GM23338 (cell line): ENCODE measurements at regions not wholly inside any gene's neighbourhood (a gene's known extent, or its start where the extent isn't known, plus 50 kb on each side); places are given as distances from the start of the nearest gene placed in this dataset.

Experiments used
- ATAC-seq: fragments of 200-7000 bp; cut with Tn5 transposase; 3 replicates; pipeline ENCODE4 v1.9.1; 2020
- DNase-seq: peaks from one replicate; pipeline ENCODE4 v3.0.0-alpha.2; 2015; ENCODE audit warnings: low spot score
- H2AFZ ChIP-seq: fragments of 200-600 bp; sonication (generic); 2 replicates; pipeline ENCODE4 v1.8.0; 2016; ENCODE audit warnings: antibody characterized with exemption, mild to moderate bottlenecking, moderate library complexity
- H3F3A ChIP-seq: fragments of 200-600 bp; sonication (generic); replicated peaks from 2 replicates; pipeline ENCODE4 v1.8.0; 2017; ENCODE audit warnings: antibody characterized with exemption, mixed run types, low read depth
- H3K27ac ChIP-seq: fragments of 200-600 bp; sonication (generic); 2 replicates; pipeline ENCODE4 v1.6.1; 2016; ENCODE audit warnings: low read depth
- H3K27me3 ChIP-seq: fragments of 200-600 bp; sonication (generic); 2 replicates; pipeline ENCODE4 v1.8.0; 2016; ENCODE audit warnings: mild to moderate bottlenecking, mixed run types, moderate library complexity; ENCODE audit not compliant: insufficient read depth
- H3K36me3 ChIP-seq: fragments of 200-600 bp; sonication (generic); 2 replicates; pipeline ENCODE4 v1.8.0; 2016; ENCODE audit warnings: mild to moderate bottlenecking; ENCODE audit not compliant: insufficient read depth
- H3K4me1 ChIP-seq: fragments of 200-600 bp; sonication (generic); 2 replicates; pipeline ENCODE4 v1.8.0; 2016; ENCODE audit warnings: mild to moderate bottlenecking, moderate library complexity; ENCODE audit not compliant: insufficient read depth
- H3K4me2 ChIP-seq: fragments of 200-600 bp; sonication (generic); 2 replicates; pipeline ENCODE4 v1.7.1; 2017; ENCODE audit warnings: mixed run types
- H3K4me3 ChIP-seq: fragments of 200-600 bp; sonication (generic); 2 replicates; pipeline ENCODE4 v1.6.1; 2016; ENCODE audit warnings: mixed run types
- H3K79me2 ChIP-seq: fragments of 200-600 bp; sonication (generic); replicated peaks from 2 replicates; pipeline ENCODE4 v1.8.0; 2017; ENCODE audit warnings: mild to moderate bottlenecking; ENCODE audit not compliant: insufficient read depth
- H3K9me2 ChIP-seq: fragments of 200-600 bp; sonication (generic); 2 replicates; pipeline ENCODE4 v1.8.0; 2017; ENCODE audit not compliant: insufficient read depth
- H4K20me1 ChIP-seq: fragments of 200-600 bp; sonication (generic); replicated peaks from 2 replicates; pipeline ENCODE4 v1.8.0; 2017; ENCODE audit warnings: mild to moderate bottlenecking; ENCODE audit not compliant: insufficient read depth
- H3K27ac Mint-ChIP-seq: 2 replicates; pipeline ENCODE4 v1.8.0; 2020; ENCODE audit warnings: inconsistent platforms, mild to moderate bottlenecking, moderate library complexity, mixed read lengths
- H3K27me3 Mint-ChIP-seq: 3 replicates; pipeline ENCODE4 v1.8.0; 2022; ENCODE audit warnings: low read depth, mild to moderate bottlenecking, moderate library complexity, mixed read lengths, inconsistent platforms; ENCODE audit not compliant: insufficient read depth, poor library complexity
- H3K36me3 Mint-ChIP-seq: 3 replicates; pipeline ENCODE4 v1.8.0; 2021; ENCODE audit warnings: low read depth, mild to moderate bottlenecking, inconsistent platforms, moderate library complexity, mixed read lengths
- H3K4me1 Mint-ChIP-seq: 3 replicates; pipeline ENCODE4 v1.8.0; 2020; ENCODE audit warnings: mild to moderate bottlenecking, inconsistent platforms, mixed read lengths
- H3K4me3 Mint-ChIP-seq: 3 replicates; pipeline ENCODE4 v1.8.0; 2021; ENCODE audit warnings: moderate library complexity, mild to moderate bottlenecking, inconsistent platforms, mixed read lengths
- H3K9me3 Mint-ChIP-seq: 3 replicates; pipeline ENCODE4 v1.8.0; 2020; ENCODE audit warnings: moderate library complexity, mild to moderate bottlenecking, inconsistent platforms, mixed read lengths
- CREB1 ChIP-seq: fragments of 250-450 bp; sonication (Bioruptor Pico); IDR thresholded peaks from 2 replicates; pipeline ENCODE4 v1.5.0; 2020; ENCODE audit warnings: low read depth, mild to moderate bottlenecking, moderate library complexity
- EZH2 ChIP-seq: fragments of 200-600 bp; sonication (generic); IDR thresholded peaks from one replicate; pipeline ENCODE4 v1.8.0; 2017; ENCODE audit warnings: antibody characterized with exemption, mild to moderate bottlenecking, low read depth; ENCODE audit not compliant: unreplicated experiment
- EZH2phosphoT487 ChIP-seq: fragments of 200-600 bp; sonication (generic); IDR thresholded peaks from one replicate; pipeline ENCODE4 v1.8.1; 2018; ENCODE audit warnings: antibody characterized with exemption; ENCODE audit not compliant: unreplicated experiment
- JUNB ChIP-seq: IDR thresholded peaks from one replicate; pipeline ENCODE4 v1.6.1; 2016; ENCODE audit warnings: antibody characterized with exemption; ENCODE audit not compliant: unreplicated experiment
- NANOG ChIP-seq: IDR thresholded peaks from 2 replicates; pipeline ENCODE4 v1.6.1; 2016; ENCODE audit warnings: antibody characterized with exemption, borderline replicate concordance
- POLR2AphosphoS5 ChIP-seq: IDR thresholded peaks from 2 replicates; pipeline ENCODE4 v1.6.1; 2016; ENCODE audit warnings: antibody characterized with exemption, low read depth
- STAT1 ChIP-seq: IDR thresholded peaks from one replicate; pipeline ENCODE4 v1.6.1; 2016; ENCODE audit warnings: antibody characterized with exemption; ENCODE audit not compliant: unreplicated experiment
- ZNF114 ChIP-seq: fragments of 250-450 bp; sonication (Bioruptor Pico); IDR thresholded peaks from 2 replicates; pipeline ENCODE4 v1.5.0; 2020; ENCODE audit warnings: mild to moderate bottlenecking, moderate library complexity
- ZNF331 ChIP-seq: fragments of 250-450 bp; sonication (Bioruptor Pico); IDR thresholded peaks from 2 replicates; pipeline ENCODE4 v1.5.0; 2020; ENCODE audit warnings: low read depth, mild to moderate bottlenecking, moderate library complexity
- TF ChIP-seq, protein P1 (sequence below): fragments of 250-450 bp; sonication (Bioruptor Pico); IDR thresholded peaks from 2 replicates; pipeline ENCODE4 v1.5.0; 2020; ENCODE audit warnings: mild to moderate bottlenecking, moderate library complexity
- TF ChIP-seq, protein P2 (sequence below): IDR thresholded peaks from 2 replicates; pipeline ENCODE4 v1.6.1; 2016; ENCODE audit warnings: antibody characterized with exemption
- TF ChIP-seq, protein P3 (sequence below): IDR thresholded peaks from one replicate; pipeline ENCODE4 v1.6.1; 2018; ENCODE audit warnings: antibody characterized with exemption; ENCODE audit not compliant: unreplicated experiment
- TF ChIP-seq, protein P4 (sequence below), 2 experiments: fragments of 200-600 bp in 1 of 2; sonication (generic) in 1 of 2; conservative IDR thresholded peaks; 2 replicates each; pipeline versions ENCODE4 v1.5.1 to v1.6.1; 2016 to 2017; ENCODE audit warnings: antibody characterized with exemption in 2 of 2, low read depth in 2 of 2, mild to moderate bottlenecking in 2 of 2, moderate library complexity in 1 of 2

DNA sequence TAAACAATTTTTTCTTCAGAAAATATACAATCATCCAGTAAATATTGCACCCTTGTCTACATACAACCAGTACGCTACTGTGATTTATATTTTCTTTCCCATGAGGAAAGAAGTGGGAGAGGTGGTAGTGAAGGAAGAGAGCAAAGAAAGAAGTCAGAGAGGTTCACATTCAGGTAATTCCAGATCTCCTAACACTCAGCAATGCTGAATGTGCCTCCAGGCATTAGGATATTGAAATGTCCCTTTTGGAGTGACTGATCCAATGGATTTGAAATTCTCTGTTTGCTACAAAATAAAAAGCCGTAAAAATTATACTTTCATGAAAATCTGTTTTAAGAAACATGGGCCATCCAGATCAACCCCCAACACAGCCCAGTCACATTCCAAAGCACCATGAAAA lies 211.9 kb upstream of the NR3C2 start:
- no peaks in the 10 kb centered on the region for H3K4me1 ChIP-seq
- no peak overlapping the region for H3K4me3 ChIP-seq
- ATAC-seq (no peak), DNase-seq (no peak)
- H2AFZ ChIP-seq = no peak overlapping the region; the same call in 1 of the 2 replicates
- Mint-ChIP-seq H3K27me3 (peaks cover 3% of the 10 kb centered on the region), H3K36me3 (no peaks in the 10 kb centered on the region), H3K4me3 (no peak overlapping the region), H3K9me3 (no peaks in the 10 kb centered on the region), H3K27ac (no peak overlapping the region), H3K4me1 (peaks cover 8% of the 10 kb centered on the region; the same call in 2 of the 3 replicates)
- TF ChIP-seq NANOG (no peak), EZH2phosphoT487 (no peak), POLR2AphosphoS5 (no peak), ZNF331 (CRISPR knock-in tag) (no peak), CREB1 (CRISPR knock-in tag) (no peak), JUNB (no peak), ZNF114 (CRISPR knock-in tag) (no peak), EZH2 (no peak), STAT1 (no peak)
- TF ChIP-seq, protein P1, sequence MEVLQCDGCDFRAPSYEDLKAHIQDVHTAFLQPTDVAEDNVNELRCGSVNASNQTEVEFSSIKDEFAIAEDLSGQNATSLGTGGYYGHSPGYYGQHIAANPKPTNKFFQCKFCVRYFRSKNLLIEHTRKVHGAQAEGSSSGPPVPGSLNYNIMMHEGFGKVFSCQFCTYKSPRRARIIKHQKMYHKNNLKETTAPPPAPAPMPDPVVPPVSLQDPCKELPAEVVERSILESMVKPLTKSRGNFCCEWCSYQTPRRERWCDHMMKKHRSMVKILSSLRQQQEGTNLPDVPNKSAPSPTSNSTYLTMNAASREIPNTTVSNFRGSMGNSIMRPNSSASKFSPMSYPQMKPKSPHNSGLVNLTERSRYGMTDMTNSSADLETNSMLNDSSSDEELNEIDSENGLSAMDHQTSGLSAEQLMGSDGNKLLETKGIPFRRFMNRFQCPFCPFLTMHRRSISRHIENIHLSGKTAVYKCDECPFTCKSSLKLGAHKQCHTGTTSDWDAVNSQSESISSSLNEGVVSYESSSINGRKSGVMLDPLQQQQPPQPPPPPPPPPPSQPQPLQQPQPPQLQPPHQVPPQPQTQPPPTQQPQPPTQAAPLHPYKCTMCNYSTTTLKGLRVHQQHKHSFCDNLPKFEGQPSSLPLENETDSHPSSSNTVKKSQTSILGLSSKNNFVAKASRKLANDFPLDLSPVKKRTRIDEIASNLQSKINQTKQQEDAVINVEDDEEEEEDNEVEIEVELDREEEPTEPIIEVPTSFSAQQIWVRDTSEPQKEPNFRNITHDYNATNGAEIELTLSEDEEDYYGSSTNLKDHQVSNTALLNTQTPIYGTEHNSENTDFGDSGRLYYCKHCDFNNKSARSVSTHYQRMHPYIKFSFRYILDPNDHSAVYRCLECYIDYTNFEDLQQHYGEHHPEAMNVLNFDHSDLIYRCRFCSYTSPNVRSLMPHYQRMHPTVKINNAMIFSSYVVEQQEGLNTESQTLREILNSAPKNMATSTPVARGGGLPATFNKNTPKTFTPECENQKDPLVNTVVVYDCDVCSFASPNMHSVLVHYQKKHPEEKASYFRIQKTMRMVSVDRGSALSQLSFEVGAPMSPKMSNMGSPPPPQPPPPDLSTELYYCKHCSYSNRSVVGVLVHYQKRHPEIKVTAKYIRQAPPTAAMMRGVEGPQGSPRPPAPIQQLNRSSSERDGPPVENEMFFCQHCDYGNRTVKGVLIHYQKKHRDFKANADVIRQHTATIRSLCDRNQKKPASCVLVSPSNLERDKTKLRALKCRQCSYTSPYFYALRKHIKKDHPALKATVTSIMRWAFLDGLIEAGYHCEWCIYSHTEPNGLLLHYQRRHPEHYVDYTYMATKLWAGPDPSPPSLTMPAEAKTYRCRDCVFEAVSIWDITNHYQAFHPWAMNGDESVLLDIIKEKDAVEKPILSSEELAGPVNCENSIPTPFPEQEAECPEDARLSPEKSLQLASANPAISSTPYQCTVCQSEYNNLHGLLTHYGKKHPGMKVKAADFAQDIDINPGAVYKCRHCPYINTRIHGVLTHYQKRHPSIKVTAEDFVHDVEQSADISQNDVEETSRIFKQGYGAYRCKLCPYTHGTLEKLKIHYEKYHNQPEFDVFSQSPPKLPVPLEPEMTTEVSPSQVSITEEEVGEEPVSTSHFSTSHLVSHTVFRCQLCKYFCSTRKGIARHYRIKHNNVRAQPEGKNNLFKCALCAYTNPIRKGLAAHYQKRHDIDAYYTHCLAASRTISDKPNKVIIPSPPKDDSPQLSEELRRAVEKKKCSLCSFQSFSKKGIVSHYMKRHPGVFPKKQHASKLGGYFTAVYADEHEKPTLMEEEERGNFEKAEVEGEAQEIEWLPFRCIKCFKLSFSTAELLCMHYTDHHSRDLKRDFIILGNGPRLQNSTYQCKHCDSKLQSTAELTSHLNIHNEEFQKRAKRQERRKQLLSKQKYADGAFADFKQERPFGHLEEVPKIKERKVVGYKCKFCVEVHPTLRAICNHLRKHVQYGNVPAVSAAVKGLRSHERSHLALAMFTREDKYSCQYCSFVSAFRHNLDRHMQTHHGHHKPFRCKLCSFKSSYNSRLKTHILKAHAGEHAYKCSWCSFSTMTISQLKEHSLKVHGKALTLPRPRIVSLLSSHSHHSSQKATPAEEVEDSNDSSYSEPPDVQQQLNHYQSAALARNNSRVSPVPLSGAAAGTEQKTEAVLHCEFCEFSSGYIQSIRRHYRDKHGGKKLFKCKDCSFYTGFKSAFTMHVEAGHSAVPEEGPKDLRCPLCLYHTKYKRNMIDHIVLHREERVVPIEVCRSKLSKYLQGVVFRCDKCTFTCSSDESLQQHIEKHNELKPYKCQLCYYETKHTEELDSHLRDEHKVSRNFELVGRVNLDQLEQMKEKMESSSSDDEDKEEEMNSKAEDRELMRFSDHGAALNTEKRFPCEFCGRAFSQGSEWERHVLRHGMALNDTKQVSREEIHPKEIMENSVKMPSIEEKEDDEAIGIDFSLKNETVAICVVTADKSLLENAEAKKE = no peak
- TF ChIP-seq, protein P2, sequence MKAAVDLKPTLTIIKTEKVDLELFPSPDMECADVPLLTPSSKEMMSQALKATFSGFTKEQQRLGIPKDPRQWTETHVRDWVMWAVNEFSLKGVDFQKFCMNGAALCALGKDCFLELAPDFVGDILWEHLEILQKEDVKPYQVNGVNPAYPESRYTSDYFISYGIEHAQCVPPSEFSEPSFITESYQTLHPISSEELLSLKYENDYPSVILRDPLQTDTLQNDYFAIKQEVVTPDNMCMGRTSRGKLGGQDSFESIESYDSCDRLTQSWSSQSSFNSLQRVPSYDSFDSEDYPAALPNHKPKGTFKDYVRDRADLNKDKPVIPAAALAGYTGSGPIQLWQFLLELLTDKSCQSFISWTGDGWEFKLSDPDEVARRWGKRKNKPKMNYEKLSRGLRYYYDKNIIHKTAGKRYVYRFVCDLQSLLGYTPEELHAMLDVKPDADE = no peak
- TF ChIP-seq, protein P3, sequence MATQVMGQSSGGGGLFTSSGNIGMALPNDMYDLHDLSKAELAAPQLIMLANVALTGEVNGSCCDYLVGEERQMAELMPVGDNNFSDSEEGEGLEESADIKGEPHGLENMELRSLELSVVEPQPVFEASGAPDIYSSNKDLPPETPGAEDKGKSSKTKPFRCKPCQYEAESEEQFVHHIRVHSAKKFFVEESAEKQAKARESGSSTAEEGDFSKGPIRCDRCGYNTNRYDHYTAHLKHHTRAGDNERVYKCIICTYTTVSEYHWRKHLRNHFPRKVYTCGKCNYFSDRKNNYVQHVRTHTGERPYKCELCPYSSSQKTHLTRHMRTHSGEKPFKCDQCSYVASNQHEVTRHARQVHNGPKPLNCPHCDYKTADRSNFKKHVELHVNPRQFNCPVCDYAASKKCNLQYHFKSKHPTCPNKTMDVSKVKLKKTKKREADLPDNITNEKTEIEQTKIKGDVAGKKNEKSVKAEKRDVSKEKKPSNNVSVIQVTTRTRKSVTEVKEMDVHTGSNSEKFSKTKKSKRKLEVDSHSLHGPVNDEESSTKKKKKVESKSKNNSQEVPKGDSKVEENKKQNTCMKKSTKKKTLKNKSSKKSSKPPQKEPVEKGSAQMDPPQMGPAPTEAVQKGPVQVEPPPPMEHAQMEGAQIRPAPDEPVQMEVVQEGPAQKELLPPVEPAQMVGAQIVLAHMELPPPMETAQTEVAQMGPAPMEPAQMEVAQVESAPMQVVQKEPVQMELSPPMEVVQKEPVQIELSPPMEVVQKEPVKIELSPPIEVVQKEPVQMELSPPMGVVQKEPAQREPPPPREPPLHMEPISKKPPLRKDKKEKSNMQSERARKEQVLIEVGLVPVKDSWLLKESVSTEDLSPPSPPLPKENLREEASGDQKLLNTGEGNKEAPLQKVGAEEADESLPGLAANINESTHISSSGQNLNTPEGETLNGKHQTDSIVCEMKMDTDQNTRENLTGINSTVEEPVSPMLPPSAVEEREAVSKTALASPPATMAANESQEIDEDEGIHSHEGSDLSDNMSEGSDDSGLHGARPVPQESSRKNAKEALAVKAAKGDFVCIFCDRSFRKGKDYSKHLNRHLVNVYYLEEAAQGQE = no peak
- TF ChIP-seq, protein P4, sequence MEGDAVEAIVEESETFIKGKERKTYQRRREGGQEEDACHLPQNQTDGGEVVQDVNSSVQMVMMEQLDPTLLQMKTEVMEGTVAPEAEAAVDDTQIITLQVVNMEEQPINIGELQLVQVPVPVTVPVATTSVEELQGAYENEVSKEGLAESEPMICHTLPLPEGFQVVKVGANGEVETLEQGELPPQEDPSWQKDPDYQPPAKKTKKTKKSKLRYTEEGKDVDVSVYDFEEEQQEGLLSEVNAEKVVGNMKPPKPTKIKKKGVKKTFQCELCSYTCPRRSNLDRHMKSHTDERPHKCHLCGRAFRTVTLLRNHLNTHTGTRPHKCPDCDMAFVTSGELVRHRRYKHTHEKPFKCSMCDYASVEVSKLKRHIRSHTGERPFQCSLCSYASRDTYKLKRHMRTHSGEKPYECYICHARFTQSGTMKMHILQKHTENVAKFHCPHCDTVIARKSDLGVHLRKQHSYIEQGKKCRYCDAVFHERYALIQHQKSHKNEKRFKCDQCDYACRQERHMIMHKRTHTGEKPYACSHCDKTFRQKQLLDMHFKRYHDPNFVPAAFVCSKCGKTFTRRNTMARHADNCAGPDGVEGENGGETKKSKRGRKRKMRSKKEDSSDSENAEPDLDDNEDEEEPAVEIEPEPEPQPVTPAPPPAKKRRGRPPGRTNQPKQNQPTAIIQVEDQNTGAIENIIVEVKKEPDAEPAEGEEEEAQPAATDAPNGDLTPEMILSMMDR (conservative IDR thresholded peaks at IDR 0.05; ENCODE audit: low read depth in 2 of 2) = no peak
- H3K36me3 ChIP-seq = no peaks in the 10 kb centered on the region
- no peaks in the 10 kb centered on the region for H4K20me1 ChIP-seq
- H3K4me2 ChIP-seq = no peak overlapping the region
- no peaks in the 10 kb centered on the region for H3K79me2 ChIP-seq
- H3F3A ChIP-seq = no peaks in the 10 kb centered on the region
- H3K9me2 ChIP-seq = 0 out of 2 replicates have a peak, but pooled peaks cover 7% of the 10 kb centered on the region
- no peaks in the 10 kb centered on the region for H3K27me3 ChIP-seq
- H3K27ac ChIP-seq = no peak overlapping the region
